ENCODE measurements at regions not wholly inside any gene's neighbourhood (a gene's known extent, or its start where the extent isn't known, plus 50 kb on each side); places are given as distances from the start of the nearest gene placed in this dataset.

- TF ChIP-seq CTCF (IDR thresholded peaks at IDR 0.05; ENCODE audit: low read length) = no peak
- TF ChIP-seq EZH2 (optimal IDR thresholded peaks at IDR 0.05; ENCODE audit: low read depth, low read length) = no peak
- TF ChIP-seq EZH2phosphoT487 (IDR thresholded peaks at IDR 0.05; ENCODE audit: low read length) = no peak
Observed at GRCh38 chr5:173667702-173668101, 51.3 kb upstream of the BOD1 start.
